KMS-11 (cell line): ENCODE measurements at regions not wholly inside any gene's neighbourhood (a gene's known extent, or its start where the extent isn't known, plus 50 kb on each side); places are given as distances from the start of the nearest gene placed in this dataset.

ENCODE experiments used
- H2AFZ ChIP-seq: fragments of 200-600 bp; sonication (generic); 2 replicates; pipeline ENCODE4 v1.6.1; 2016; ENCODE audit warnings: antibody characterized with exemption, mixed run types, low read depth
- H3K27ac ChIP-seq: fragments of 200-600 bp; sonication (generic); 2 replicates; pipeline ENCODE4 v1.6.1; 2016; ENCODE audit warnings: mild to moderate bottlenecking, mixed run types
- H3K27me3 ChIP-seq: fragments of 200-600 bp; sonication (generic); 2 replicates; pipeline ENCODE4 v1.6.1; 2017; ENCODE audit warnings: mild to moderate bottlenecking, low read depth, mixed run types, moderate library complexity; ENCODE audit not compliant: insufficient read depth
- H3K36me3 ChIP-seq: fragments of 200-600 bp; sonication (generic); 2 replicates; pipeline ENCODE4 v1.6.1; 2017; ENCODE audit warnings: mild to moderate bottlenecking, mixed run types; ENCODE audit not compliant: insufficient read depth
- H3K4me1 ChIP-seq: fragments of 200-600 bp; sonication (generic); 2 replicates; pipeline ENCODE4 v1.6.1; 2016; ENCODE audit warnings: mild to moderate bottlenecking, low read depth, mixed run types; ENCODE audit not compliant: poor library complexity, severe bottlenecking
- H3K4me2 ChIP-seq: fragments of 200-600 bp; sonication (generic); 2 replicates; pipeline ENCODE4 v1.7.0; 2016; ENCODE audit warnings: mild to moderate bottlenecking, mixed run types
- H3K4me3 ChIP-seq: fragments of 200-600 bp; sonication (generic); IDR thresholded peaks from 2 replicates; pipeline ENCODE4 v1.6.1; 2017; ENCODE audit warnings: low read depth, low read length, mixed read lengths; ENCODE audit not compliant: insufficient read depth
- H3K79me2 ChIP-seq: fragments of 200-600 bp; sonication (generic); 2 replicates; pipeline ENCODE4 v1.6.1; 2016; ENCODE audit warnings: low read depth, mixed run types; ENCODE audit not compliant: insufficient read depth
- H3K9ac ChIP-seq: fragments of 200-600 bp; sonication (generic); 2 replicates; pipeline ENCODE4 v1.6.1; 2016; ENCODE audit warnings: mild to moderate bottlenecking, mixed run types
- H4K20me1 ChIP-seq: fragments of 200-600 bp; sonication (generic); 2 replicates; pipeline ENCODE4 v1.6.1; 2016; ENCODE audit warnings: mild to moderate bottlenecking, mixed run types; ENCODE audit not compliant: insufficient read depth
- TF ChIP-seq, protein P1 (sequence below): fragments of 200-600 bp; sonication (generic); conservative IDR thresholded peaks from 2 replicates; pipeline ENCODE4 v1.6.1; 2017; ENCODE audit warnings: low read depth, mild to moderate bottlenecking, antibody characterized with exemption, low read length, moderate library complexity, mixed read lengths

DNA sequence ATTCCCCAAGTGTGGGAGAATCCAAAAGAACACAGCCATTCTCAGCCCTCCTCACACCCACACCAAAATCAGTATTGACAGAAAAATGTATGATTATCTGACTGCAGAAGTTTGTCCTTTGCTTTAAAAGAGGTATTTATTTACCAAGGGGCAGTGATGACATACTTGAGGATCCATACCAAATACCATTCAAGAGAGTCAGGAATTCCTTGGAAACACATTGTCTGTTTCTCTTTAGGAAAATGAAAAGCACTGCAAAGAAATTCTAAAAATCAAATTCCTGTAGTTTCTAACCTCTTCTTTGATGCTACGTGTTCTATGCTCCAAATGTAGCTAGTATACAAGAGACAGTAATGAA is 509.6 kb upstream of the CXADR start:
- H4K20me1 ChIP-seq, result no peaks in the 10 kb centered on the region
- peak overlapping the region; percentile 46; the same call in 1 of the 2 replicates for H3K4me2 ChIP-seq
- no peak overlapping the region for H3K9ac ChIP-seq
- TF ChIP-seq, protein P1, sequence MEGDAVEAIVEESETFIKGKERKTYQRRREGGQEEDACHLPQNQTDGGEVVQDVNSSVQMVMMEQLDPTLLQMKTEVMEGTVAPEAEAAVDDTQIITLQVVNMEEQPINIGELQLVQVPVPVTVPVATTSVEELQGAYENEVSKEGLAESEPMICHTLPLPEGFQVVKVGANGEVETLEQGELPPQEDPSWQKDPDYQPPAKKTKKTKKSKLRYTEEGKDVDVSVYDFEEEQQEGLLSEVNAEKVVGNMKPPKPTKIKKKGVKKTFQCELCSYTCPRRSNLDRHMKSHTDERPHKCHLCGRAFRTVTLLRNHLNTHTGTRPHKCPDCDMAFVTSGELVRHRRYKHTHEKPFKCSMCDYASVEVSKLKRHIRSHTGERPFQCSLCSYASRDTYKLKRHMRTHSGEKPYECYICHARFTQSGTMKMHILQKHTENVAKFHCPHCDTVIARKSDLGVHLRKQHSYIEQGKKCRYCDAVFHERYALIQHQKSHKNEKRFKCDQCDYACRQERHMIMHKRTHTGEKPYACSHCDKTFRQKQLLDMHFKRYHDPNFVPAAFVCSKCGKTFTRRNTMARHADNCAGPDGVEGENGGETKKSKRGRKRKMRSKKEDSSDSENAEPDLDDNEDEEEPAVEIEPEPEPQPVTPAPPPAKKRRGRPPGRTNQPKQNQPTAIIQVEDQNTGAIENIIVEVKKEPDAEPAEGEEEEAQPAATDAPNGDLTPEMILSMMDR, result no peak
- peaks cover 18% of the 10 kb centered on the region for H3K4me1 ChIP-seq
- peak overlapping the region; percentile 38; the same call in 1 of the 2 replicates for H2AFZ ChIP-seq
- H3K27ac ChIP-seq, result no peak overlapping the region
- H3K79me2 ChIP-seq, result no peaks in the 10 kb centered on the region
- H3K4me3 ChIP-seq, result no peak overlapping the region
- no peaks in the 10 kb centered on the region for H3K27me3 ChIP-seq
- no peaks in the 10 kb centered on the region for H3K36me3 ChIP-seq

- Histone ChIP-seq H4K20me1 (no peaks in the 10 kb centered on the region), H3K4me2 (peak overlapping the region; percentile 46; the same call in 1 of the 2 replicates), H3K79me2 (no peaks in the 10 kb centered on the region), H3K27me3 (no peaks in the 10 kb centered on the region), H3K4me3 (no peak overlapping the region), H3K27ac (no peak overlapping the region), H3K4me1 (peaks cover 13% of the 10 kb centered on the region), H2AFZ (peak overlapping the region; percentile 38), H3K9ac (no peak overlapping the region), H3K36me3 (no peaks in the 10 kb centered on the region)
- TF ChIP-seq, protein P1, result no peak
Observed at GRCh38 chr21:17003763-17004373, 509.0 kb upstream of the CXADR start.

- no peak overlapping the region for H3K4me2 ChIP-seq
- H3K4me1 ChIP-seq, result no peaks in the 10 kb centered on the region
- TF ChIP-seq, protein P1, result no peak
- H3K36me3 ChIP-seq, result no peaks in the 10 kb centered on the region
- H3K79me2 ChIP-seq, result no peaks in the 10 kb centered on the region
- H3K4me3 ChIP-seq, result no peak overlapping the region
- no peak overlapping the region for H2AFZ ChIP-seq
- no peaks in the 10 kb centered on the region for H4K20me1 ChIP-seq
- H3K27ac ChIP-seq, result no peak overlapping the region
- no peaks in the 10 kb centered on the region for H3K27me3 ChIP-seq
- H3K9ac ChIP-seq, result no peak overlapping the region
Observed at GRCh38 chr21:17032141-17032655, 480.6 kb upstream of the CXADR start.

DNA sequence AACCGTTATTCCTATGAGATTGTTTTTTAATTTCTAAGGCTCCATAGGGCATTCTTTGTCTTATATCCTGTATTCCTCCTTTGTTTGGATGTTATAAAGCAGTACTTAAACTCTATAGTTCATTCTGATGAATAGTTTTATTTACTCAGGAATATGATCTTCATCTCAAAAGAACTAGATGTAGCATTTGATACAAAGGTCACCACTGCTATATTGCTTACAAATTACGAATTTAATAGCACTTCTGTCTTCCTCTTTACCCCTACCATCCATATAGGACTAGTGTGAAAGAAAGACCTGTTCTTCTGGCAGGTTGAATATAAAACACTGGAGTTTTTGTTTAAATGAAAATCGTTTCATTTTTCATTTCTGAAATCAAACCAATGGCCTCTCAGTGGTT is 468.1 kb upstream of the CXADR start:
- Histone ChIP-seq H3K27ac (no peak overlapping the region), H4K20me1 (no peaks in the 10 kb centered on the region), H3K9ac (no peak overlapping the region), H3K4me3 (no peak overlapping the region), H2AFZ (no peak overlapping the region), H3K79me2 (no peaks in the 10 kb centered on the region), H3K4me1 (peaks cover 3% of the 10 kb centered on the region), H3K4me2 (no peak overlapping the region), H3K27me3 (no peaks in the 10 kb centered on the region), H3K36me3 (no peaks in the 10 kb centered on the region)
- TF ChIP-seq, protein P1, result no peak
